ENCODE measurements at regions not wholly inside any gene's neighbourhood (a gene's known extent, or its start where the extent isn't known, plus 50 kb on each side); places are given as distances from the start of the nearest gene placed in this dataset.

DNA sequence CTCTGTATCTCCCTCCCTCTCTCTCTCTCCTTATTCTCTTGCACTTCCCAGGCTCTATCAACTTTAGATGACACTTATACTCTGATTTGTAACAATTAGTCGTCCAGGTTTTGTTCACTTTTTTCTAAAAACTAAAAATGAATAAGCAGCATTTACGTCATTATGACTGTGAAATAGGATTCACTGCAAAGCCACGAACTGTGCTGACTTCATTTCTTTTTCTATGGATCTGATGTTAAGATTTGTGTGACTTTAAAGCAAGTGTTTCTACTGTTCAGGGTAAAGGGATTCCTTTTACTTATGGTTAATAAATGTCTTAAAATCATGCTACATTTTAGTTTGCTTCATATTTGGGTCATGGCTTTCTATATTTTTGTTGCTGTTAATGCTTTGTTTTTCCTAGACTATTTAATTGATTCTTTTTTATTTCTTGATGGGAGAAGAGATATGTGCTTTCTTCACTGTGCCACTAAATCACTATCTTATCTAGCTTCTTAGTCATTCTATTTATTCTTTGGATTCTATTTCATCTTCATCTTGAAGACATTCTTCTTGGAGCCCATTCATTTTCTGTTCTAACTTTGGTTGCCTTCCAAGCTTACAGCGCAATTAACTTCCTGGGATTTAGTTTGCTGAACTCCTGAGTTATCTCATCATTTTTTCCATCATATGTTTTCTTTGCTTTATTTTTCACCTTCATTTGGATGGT lies 480.4 kb upstream of the TRIB2 start:
- Histone ChIP-seq H3K4me3 (no peak overlapping the region), H3K4me1 (no peaks in the 10 kb centered on the region), H3K27me3 (no peaks in the 10 kb centered on the region), H3K27ac (no peak overlapping the region), H3K36me3 (no peaks in the 10 kb centered on the region), H3K9me3 (no peaks in the 10 kb centered on the region)
- TF ChIP-seq POLR2A (IDR thresholded peaks at IDR 0.05): no peak
- TF ChIP-seq, protein P1, sequence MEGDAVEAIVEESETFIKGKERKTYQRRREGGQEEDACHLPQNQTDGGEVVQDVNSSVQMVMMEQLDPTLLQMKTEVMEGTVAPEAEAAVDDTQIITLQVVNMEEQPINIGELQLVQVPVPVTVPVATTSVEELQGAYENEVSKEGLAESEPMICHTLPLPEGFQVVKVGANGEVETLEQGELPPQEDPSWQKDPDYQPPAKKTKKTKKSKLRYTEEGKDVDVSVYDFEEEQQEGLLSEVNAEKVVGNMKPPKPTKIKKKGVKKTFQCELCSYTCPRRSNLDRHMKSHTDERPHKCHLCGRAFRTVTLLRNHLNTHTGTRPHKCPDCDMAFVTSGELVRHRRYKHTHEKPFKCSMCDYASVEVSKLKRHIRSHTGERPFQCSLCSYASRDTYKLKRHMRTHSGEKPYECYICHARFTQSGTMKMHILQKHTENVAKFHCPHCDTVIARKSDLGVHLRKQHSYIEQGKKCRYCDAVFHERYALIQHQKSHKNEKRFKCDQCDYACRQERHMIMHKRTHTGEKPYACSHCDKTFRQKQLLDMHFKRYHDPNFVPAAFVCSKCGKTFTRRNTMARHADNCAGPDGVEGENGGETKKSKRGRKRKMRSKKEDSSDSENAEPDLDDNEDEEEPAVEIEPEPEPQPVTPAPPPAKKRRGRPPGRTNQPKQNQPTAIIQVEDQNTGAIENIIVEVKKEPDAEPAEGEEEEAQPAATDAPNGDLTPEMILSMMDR (IDR thresholded peaks at IDR 0.05): no peak
- no peak for DNase-seq

DNA sequence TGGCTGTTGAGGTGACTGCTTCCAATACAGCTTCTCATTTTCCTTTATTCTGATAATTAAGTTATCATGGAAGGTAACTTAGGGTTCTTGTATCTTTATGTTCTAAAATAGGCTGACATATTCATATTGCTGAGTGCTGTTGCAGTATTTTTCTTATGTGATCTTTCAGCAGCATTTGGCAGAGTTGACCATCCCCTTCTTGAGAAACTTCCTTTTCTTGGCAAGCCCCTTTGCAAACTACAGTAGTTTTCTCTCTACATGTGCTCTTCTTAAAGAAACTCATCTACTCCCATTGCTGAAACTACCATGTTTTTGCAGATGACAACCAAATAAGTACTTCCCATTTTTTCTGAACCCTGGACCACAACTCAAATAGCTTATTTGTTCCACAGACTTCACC lies 476.5 kb upstream of the TRIB2 start:
- H3K27me3 ChIP-seq: no peaks in the 10 kb centered on the region
- TF ChIP-seq POLR2A (IDR thresholded peaks at IDR 0.05): no peak
- TF ChIP-seq, protein P1 (IDR thresholded peaks at IDR 0.05): no peak
- no peaks in the 10 kb centered on the region for H3K9me3 ChIP-seq
- no peak overlapping the region for H3K27ac ChIP-seq
- H3K36me3 ChIP-seq: no peaks in the 10 kb centered on the region
- no peak overlapping the region for H3K4me3 ChIP-seq
- no peaks in the 10 kb centered on the region for H3K4me1 ChIP-seq
- no peak for DNase-seq

DNA sequence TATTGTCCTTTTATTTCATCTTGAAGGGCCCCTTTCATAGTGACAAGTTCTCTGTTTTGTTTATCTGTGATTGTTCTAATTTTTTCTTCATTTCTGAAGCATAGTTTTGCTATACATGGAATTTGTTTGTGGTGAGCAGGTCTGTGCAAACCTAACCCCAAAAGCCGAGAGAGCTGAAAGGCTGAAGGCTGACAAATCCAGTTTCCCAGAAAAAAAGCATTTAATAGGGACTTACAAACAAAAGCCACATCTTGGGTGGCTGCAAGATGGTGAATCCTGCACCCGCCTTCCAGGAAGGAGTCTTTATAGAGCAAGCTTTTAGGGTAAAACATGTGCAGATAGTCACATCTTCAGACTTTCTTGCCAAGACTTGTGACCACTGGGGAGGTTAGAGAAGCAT lies 473.4 kb upstream of the TRIB2 start:
- no peak for TF ChIP-seq POLR2A (IDR thresholded peaks at IDR 0.05)
- TF ChIP-seq, protein P1 (IDR thresholded peaks at IDR 0.05): no peak
- no peak for DNase-seq
- H3K9me3 ChIP-seq: no peaks in the 10 kb centered on the region
- H3K27me3 ChIP-seq: no peaks in the 10 kb centered on the region
- no peak overlapping the region for H3K27ac ChIP-seq
- no peaks in the 10 kb centered on the region for H3K36me3 ChIP-seq
- no peak overlapping the region for H3K4me3 ChIP-seq
- H3K4me1 ChIP-seq: no peaks in the 10 kb centered on the region

DNA sequence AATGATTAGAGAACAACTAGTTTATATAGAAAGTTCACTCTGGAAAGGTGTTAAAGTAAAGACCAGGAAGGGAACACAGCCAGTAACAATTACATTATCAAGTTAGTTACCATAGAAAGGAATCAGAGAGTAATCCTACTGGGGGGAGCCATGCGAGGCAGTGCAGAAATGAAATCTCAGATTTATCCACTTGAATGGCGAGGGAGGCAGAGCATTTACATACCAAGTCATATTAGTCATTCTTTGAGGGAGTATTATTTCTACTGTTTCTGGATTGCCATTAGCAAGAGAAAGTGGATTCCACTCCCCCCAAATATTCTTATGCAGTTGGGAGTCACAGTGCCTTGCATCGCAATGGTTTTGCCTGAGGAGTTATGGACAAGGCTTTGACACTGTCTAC lies 472.7 kb upstream of the TRIB2 start:
- Histone ChIP-seq H3K4me1 (no peaks in the 10 kb centered on the region), H3K4me3 (no peak overlapping the region), H3K36me3 (no peaks in the 10 kb centered on the region), H3K9me3 (no peaks in the 10 kb centered on the region), H3K27ac (no peak overlapping the region), H3K27me3 (no peaks in the 10 kb centered on the region)
- TF ChIP-seq POLR2A (IDR thresholded peaks at IDR 0.05): no peak
- TF ChIP-seq, protein P1 (IDR thresholded peaks at IDR 0.05): no peak
- no peak for DNase-seq

DNA sequence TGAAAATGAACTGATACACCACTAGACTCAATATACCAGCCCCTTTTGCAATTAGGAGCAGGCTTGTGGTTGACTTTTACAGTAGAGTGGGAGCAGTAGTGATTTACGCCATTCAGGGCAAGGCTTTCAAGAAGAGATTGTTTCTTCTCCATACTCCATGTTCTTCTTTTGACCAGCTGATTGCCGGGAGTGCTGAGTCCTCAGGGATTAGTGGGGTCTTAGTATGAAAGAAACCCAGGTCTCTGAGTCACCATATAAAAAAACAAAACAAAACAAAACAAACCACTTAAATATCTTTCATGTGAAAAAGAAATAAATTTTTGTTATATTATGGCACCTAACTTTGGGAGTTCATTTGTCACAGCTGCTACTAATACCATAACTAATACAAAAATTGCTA lies 465.6 kb upstream of the TRIB2 start:
- no peak for TF ChIP-seq POLR2A (IDR thresholded peaks at IDR 0.05)
- TF ChIP-seq, protein P1 (IDR thresholded peaks at IDR 0.05): no peak
- H3K4me1 ChIP-seq: no peaks in the 10 kb centered on the region
- H3K9me3 ChIP-seq: no peaks in the 10 kb centered on the region
- no peaks in the 10 kb centered on the region for H3K27me3 ChIP-seq
- no peaks in the 10 kb centered on the region for H3K36me3 ChIP-seq
- H3K4me3 ChIP-seq: no peak overlapping the region
- DNase-seq: no peak
- H3K27ac ChIP-seq: no peak overlapping the region

DNA sequence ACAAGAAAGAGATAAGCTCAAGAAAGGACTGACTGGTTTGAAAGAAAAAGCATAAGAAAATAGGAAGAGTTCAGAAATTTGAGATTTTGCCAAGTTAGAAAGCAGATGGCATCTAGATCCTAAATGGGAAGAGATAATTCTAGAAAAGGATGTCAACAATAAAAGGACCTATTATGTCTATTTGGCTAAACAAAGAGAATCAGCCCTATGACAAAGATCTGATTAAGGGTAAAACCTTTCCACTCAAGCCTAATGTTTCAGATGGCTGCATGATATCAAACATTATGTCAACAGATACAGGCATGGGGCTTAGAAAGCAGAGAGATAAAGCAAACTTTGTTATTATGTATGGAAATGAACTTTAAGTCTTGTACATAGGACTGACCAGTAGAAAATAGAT lies 465.0 kb upstream of the TRIB2 start:
- no peaks in the 10 kb centered on the region for H3K27me3 ChIP-seq
- DNase-seq: no peak
- no peak overlapping the region for H3K4me3 ChIP-seq
- no peaks in the 10 kb centered on the region for H3K9me3 ChIP-seq
- no peak overlapping the region for H3K27ac ChIP-seq
- no peak for TF ChIP-seq POLR2A (IDR thresholded peaks at IDR 0.05)
- TF ChIP-seq, protein P1 (IDR thresholded peaks at IDR 0.05): no peak
- no peaks in the 10 kb centered on the region for H3K36me3 ChIP-seq
- H3K4me1 ChIP-seq: no peaks in the 10 kb centered on the region

Measured in Peyer's patch (tissue), 4 donors.